IMR-90 (cell line): ENCODE measurements at regions not wholly inside any gene's neighbourhood (a gene's known extent, or its start where the extent isn't known, plus 50 kb on each side); places are given as distances from the start of the nearest gene placed in this dataset.

Experiments used
- ATAC-seq: fragments of 200-7000 bp; cut with Tn5 transposase; 2 replicates; pipeline ENCODE4 v1.9.1; 2020; ENCODE audit warnings: low read depth, mild to moderate bottlenecking, moderate library complexity
- BruUV-seq: library from RNA; stranded (reverse); fragments of 400-500 nt; replicated peaks from 2 replicates; lab custom pipeline; 2021; lab: Mats Ljungman, UMichigan
- CTCF ChIA-PET: fragments of 300-600 bp; formaldehyde crosslinking; extraction: SDS; loops from one replicate; lab custom pipeline; 2021; ENCODE audit warnings: antibody characterized with exemption; lab: Yijun Ruan, JAX
- POLR2A ChIA-PET: fragments of 300-600 bp; sonication (Branson Sonifier 250); formaldehyde crosslinking; loops from one replicate; lab custom pipeline; 2022; ENCODE audit warnings: antibody characterized with exemption; ENCODE audit not compliant: unreplicated experiment; lab: Charles Lee
- DNase-seq: peaks from one replicate; pipeline ENCODE4 v3.0.0; 2013
- H2AFZ ChIP-seq: replicated peaks from 2 replicates; pipeline ENCODE3; 2013; ENCODE audit warnings: low read length, mild to moderate bottlenecking; ENCODE audit not compliant: poor library complexity
- H2AK5ac ChIP-seq: 2 replicates; pipeline ENCODE4 v1.6.1; 2013; ENCODE audit warnings: low read depth, low read length, inconsistent platforms
- H2AK9ac ChIP-seq: replicated peaks from 2 replicates; pipeline ENCODE3; 2013; ENCODE audit warnings: mild to moderate bottlenecking, low read depth, low read length, moderate library complexity; ENCODE audit not compliant: poor library complexity
- H2BK120ac ChIP-seq: 2 replicates; pipeline ENCODE4 v1.6.1; 2013; ENCODE audit warnings: low read depth, low read length, inconsistent platforms
- H2BK15ac ChIP-seq: 3 replicates; pipeline ENCODE4 v1.6.1; 2013; ENCODE audit warnings: low read depth, low read length, inconsistent platforms
- H2BK20ac ChIP-seq: 2 replicates; pipeline ENCODE4 v1.6.1; 2013; ENCODE audit warnings: low read depth, mild to moderate bottlenecking, inconsistent platforms, low read length, moderate library complexity
- H2BK5ac ChIP-seq: 2 replicates; pipeline ENCODE4 v1.6.1; 2013; ENCODE audit warnings: mild to moderate bottlenecking, low read depth, low read length, inconsistent platforms; ENCODE audit not compliant: poor library complexity, severe bottlenecking
- H3K14ac ChIP-seq: replicated peaks from 2 replicates; pipeline ENCODE4 v1.6.1; 2013; ENCODE audit warnings: low read depth, low read length, inconsistent platforms
- H3K18ac ChIP-seq: 2 replicates; pipeline ENCODE4 v1.6.1; 2013; ENCODE audit warnings: low read depth, low read length, control low read depth
- H3K23ac ChIP-seq: 2 replicates; pipeline ENCODE4 v1.6.1; 2013; ENCODE audit warnings: low read depth, low read length, inconsistent platforms
- H3K27ac ChIP-seq: 2 replicates; pipeline ENCODE4 v1.5.1; 2013; ENCODE audit warnings: mild to moderate bottlenecking, control low read depth, low read length; ENCODE audit not compliant: insufficient read depth
- H3K27me3 ChIP-seq: 2 replicates; pipeline ENCODE4 v1.6.1; 2013; ENCODE audit warnings: low read length; ENCODE audit not compliant: control insufficient read depth, insufficient read depth
- H3K36me3 ChIP-seq: 2 replicates; pipeline ENCODE4 v1.6.1; 2013; ENCODE audit warnings: low read length, mixed read lengths; ENCODE audit not compliant: control insufficient read depth, insufficient read depth
- H3K4ac ChIP-seq: 2 replicates; pipeline ENCODE4 v1.6.1; 2013; ENCODE audit warnings: low read depth, low read length, inconsistent platforms
- H3K4me1 ChIP-seq: 2 replicates; pipeline ENCODE4 v1.6.1; 2013; ENCODE audit warnings: low read length, mixed read lengths; ENCODE audit not compliant: control insufficient read depth, insufficient read depth
- H3K4me2 ChIP-seq: 2 replicates; pipeline ENCODE4 v1.6.1; 2013; ENCODE audit warnings: low read depth, mild to moderate bottlenecking, control low read depth, low read length, moderate library complexity
- H3K4me3 ChIP-seq: 2 replicates; pipeline ENCODE4 v1.5.1; 2013; ENCODE audit warnings: low read depth, mild to moderate bottlenecking, control low read depth, low read length, moderate library complexity; ENCODE audit not compliant: insufficient read depth
- H3K56ac ChIP-seq: 2 replicates; pipeline ENCODE4 v1.6.1; 2013; ENCODE audit warnings: low read length, inconsistent platforms; ENCODE audit not compliant: insufficient read depth; ENCODE audit errors: extremely low read depth
- H3K79me1 ChIP-seq, 2 experiments: 2 replicates each; pipeline ENCODE4 v1.6.1; 2013; ENCODE audit warnings: low read length in 2 of 2, inconsistent platforms in 1 of 2, low read depth in 1 of 2
- H3K9ac ChIP-seq: 2 replicates; pipeline ENCODE4 v1.6.1; 2013; ENCODE audit warnings: low read depth, low read length, control low read depth
- H3K9me1 ChIP-seq: 2 replicates; pipeline ENCODE4 v1.6.1; 2013; ENCODE audit warnings: low read length, inconsistent platforms; ENCODE audit not compliant: insufficient read depth
- H3K9me3 ChIP-seq: 2 replicates; pipeline ENCODE4 v1.6.1; 2013; ENCODE audit warnings: low read length; ENCODE audit not compliant: control insufficient read depth, insufficient read depth
- H4K20me1 ChIP-seq: 2 replicates; pipeline ENCODE4 v1.6.1; 2013; ENCODE audit warnings: low read length, inconsistent platforms; ENCODE audit not compliant: insufficient read depth
- H4K5ac ChIP-seq: 2 replicates; pipeline ENCODE4 v1.6.1; 2013; ENCODE audit warnings: mild to moderate bottlenecking, low read depth, low read length, control low read depth
- H4K8ac ChIP-seq, 2 experiments: 2 replicates each; pipeline ENCODE4 v1.6.1; 2013; ENCODE audit warnings: low read depth in 2 of 2, low read length in 2 of 2, control low read depth in 1 of 2, inconsistent platforms in 1 of 2
- H4K91ac ChIP-seq: 2 replicates; pipeline ENCODE4 v1.6.1; 2013; ENCODE audit warnings: low read depth, low read length, inconsistent platforms; ENCODE audit not compliant: insufficient read depth
- CEBPB ChIP-seq: IDR thresholded peaks from 2 replicates; pipeline ENCODE4 v1.6.1; 2012; ENCODE audit warnings: low read depth, low read length, improper control_type of control experiment
- CHD1 ChIP-seq: IDR thresholded peaks from 2 replicates; pipeline ENCODE4 v1.6.1; 2012; ENCODE audit warnings: low read depth, low read length, improper control_type of control experiment
- MAZ ChIP-seq: IDR thresholded peaks from 2 replicates; pipeline ENCODE4 v1.6.1; 2012; ENCODE audit warnings: low read depth, mild to moderate bottlenecking, low read length, improper control_type of control experiment, moderate library complexity, borderline replicate concordance
- WGBS, 2 experiments: methylation state at CpG; one replicate each; pipeline versions ENCODE4 v1.1.5 to v1.1.7; 2013; ENCODE audit warnings: missing lambda C conversion rate in 2 of 2; ENCODE audit not compliant: insufficient read length in 1 of 2; ENCODE audit errors: extremely low coverage in 2 of 2; 5-methylcytosine and 5-hydroxymethylcytosine counted together
- dilution Hi-C: fragments of 300-500 bp; cut with HindIII; formaldehyde crosslinking; loops from one replicate; pipeline ENCODE4 v1.14.3; 2018; ENCODE audit warnings: low sequenced_read_pairs; ENCODE audit not compliant: unreplicated experiment
- in situ Hi-C: fragments of 300-500 bp; cut with MboI; formaldehyde crosslinking; loops from 3 replicates; pipeline ENCODE4 v1.14.3; 2019; ENCODE audit warnings: low sequenced_read_pairs, inconsistent platforms, mixed read lengths
- intact Hi-C: fragments of 100-400 bp; cut with micrococcal nuclease; formaldehyde crosslinking; loops from 2 replicates; pipeline ENCODE4 v1.10.0; 2022

GRCh38 chr5:20956134-20956533, 968.1 kb upstream of the CDH18 start:
- Histone ChIP-seq H2BK5ac (no peak overlapping the region), H3K27me3 (no peaks in the 10 kb centered on the region), H3K14ac (no peak overlapping the region), H2BK120ac (no peak overlapping the region), H3K56ac (no peak overlapping the region), H2AK9ac (no peak overlapping the region), H3K9ac (no peak overlapping the region), H3K18ac (no peak overlapping the region), H2BK15ac (no peak overlapping the region), H3K27ac (no peak overlapping the region), H3K9me3 (0 out of 2 replicates have a peak, but pooled peaks cover 2% of the 10 kb centered on the region), H3K4ac (no peak overlapping the region), H2AFZ (no peak overlapping the region), H3K4me2 (no peak overlapping the region), H2BK20ac (no peak overlapping the region), H4K20me1 (no peaks in the 10 kb centered on the region), H4K8ac (no peak overlapping the region), H3K9me1 (no peaks in the 10 kb centered on the region), H3K4me1 (no peaks in the 10 kb centered on the region), H2AK5ac (no peak overlapping the region), H3K23ac (no peak overlapping the region), H4K5ac (no peak overlapping the region), H3K79me1 (no peaks in the 10 kb centered on the region), H4K91ac (no peak overlapping the region), H3K4me3 (no peak overlapping the region), H3K36me3 (no peaks in the 10 kb centered on the region)
- DNase-seq = no peak
- in situ Hi-C loops = no loop called here
- ATAC-seq = no peak
- WGBS, 2 experiments = no CpG with 5 or more reads among the region's 2 CpGs
- intact Hi-C loops = no loop called here
- TF ChIP-seq CHD1 = no peak
- TF ChIP-seq MAZ = no peak
- TF ChIP-seq CEBPB = no peak
- dilution Hi-C loops = no loop called here
- no TSS peak for BruUV-seq
- ChIA-PET POLR2A (no interaction called here), CTCF (no interaction called here)
